SKM-1 (cell line): ENCODE measurements at regions not wholly inside any gene's neighbourhood (a gene's known extent, or its start where the extent isn't known, plus 50 kb on each side); places are given as distances from the start of the nearest gene placed in this dataset.
"Not testable (repeated sequence)": the region's sequence is repeated elsewhere in the genome, so short reads cannot be mapped to it uniquely, and the experiment has no call there.

Source experiments
- DNase-seq: peaks from one replicate; lab custom pipeline; 2025; ENCODE audit not compliant: unreplicated experiment; lab: John Stamatoyannopoulos, UW

DNA sequence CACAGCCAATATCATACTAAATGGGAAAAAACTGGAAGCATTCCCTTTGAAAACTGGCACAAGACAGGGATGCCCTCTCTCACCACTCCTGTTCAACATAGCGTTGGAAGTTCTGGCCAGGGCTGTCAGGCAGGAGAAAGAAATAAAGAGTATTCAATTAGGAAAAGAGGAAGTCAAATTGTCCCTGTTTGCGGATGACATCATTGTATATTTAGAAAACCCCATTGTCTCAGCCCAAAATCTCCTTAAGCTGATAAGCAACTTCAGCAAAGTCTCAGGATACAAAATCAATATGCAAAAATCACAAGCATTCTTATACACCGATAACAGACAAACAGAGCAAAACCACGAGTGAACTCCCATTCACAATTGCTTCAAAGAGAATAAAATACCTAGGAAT lies 283.4 kb downstream of the TSN start:
- DNase-seq, result not testable (repeated sequence)

DNA sequence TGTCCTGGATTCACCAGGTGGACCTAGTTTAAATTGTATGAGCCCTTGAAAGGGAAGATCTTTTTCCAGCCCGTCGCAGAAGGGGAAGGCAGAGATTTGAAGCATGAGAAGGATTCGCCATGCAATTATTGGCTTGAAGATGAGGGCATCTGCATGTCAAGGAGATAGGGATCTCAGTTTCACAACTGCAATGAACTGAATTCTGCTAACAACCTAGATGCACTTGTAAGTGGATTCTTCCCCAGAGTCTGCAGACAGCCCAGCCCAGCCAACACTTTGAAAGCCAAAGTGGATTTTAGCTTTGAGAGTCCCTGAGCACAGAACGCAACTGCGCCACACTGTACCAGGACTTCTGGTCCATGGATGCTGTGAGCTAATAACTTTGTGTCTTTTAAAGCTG lies 286.0 kb downstream of the TSN start:
- DNase-seq, result no peak

DNA sequence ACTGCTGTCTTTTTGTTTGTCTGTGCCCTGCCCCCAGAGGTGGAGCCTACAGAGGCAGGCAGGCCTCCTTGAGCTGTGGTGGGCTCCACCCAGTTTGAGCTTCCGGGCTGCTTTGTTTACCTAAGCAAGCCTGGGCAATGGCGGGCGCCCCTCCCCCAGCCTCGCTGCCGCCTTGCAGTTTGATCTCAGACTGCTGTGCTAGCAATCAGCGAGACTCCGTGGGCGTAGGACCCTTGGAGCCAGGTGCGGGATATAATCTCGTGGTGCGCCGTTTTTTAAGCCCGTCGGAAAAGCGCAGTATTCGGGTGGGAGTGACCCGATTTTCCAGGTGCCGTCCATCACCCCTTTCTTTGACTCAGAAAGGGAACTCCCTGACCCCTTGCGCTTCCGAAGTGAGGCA lies 296.2 kb downstream of the TSN start:
- not testable (repeated sequence) for DNase-seq

DNA sequence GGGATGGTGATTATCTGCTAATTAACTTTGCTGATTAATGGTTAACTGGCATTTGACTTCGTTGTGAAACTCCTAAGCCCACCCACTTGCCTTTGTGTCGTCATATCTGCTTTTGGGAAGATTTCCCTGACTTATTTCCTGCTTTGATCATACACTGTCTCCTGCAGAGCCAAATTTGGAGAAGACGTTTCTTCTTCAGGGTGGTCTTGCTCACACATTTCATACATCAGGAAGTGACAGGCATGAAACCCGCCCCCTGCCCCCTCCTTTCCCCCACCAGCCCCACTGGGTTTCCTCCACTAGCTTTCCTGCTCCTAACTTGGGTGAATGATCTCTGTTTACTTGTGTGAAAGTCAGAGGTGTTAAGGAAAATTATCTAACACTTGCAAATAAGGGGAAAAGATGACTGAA lies 300.1 kb downstream of the TSN start:
- DNase-seq, result no peak

DNA sequence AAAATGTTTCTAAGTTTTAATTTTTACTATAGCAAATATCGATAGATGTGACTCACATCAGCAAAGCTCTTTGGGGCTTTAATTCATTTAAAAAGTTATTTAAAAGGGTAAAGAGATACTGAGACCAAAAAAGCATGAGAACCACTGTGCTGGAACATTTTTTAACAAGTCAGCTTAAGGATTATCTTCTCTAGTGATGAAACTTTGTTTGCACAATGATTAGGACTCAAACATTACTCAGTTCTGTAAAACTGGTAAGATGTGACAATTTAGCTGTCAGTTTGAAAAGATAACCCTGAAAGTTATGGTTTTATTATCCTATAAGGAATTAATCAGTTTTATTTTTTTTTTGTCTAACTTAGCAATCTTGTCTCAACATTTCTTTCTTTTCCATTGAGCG lies 301.4 kb downstream of the TSN start:
- DNase-seq, result no peak

DNA sequence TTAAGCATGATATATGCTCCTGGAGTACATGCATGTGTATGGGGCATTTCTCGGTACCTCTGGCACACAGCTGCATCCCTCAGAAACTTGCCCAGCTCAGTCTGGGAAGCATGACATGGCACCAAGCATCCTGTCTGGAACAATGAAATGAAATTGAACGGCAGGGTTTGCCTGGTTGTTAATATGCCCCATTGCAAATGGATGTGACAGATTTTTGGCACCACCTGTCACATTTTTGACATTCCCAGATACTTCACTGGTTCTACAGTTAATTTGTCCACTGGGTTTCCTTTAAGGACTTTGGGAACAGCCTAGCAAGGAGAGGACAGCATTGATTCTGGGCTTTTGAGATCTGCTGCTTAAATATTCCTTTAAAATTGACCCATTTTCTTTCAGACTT lies 305.8 kb downstream of the TSN start:
- DNase-seq, result no peak

DNA sequence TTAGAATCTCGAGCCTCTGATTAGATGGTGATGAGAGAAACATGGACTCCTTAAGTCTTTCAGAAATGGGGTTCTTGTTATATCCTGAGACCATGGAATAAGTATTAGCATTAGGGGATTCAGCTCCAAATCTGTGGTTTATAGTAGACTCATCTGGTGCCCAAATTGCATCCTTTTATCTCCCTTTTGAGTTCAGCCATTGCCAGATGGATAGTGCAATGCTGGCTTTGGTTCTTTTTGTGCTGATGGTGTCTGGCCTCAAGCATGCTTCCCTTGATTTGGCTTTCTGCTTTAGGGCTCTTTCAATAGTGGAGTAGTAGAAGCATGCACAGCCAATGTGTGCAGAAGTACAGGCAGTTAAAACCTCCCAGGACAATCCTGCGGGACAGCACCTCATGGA lies 306.4 kb downstream of the TSN start:
- no peak for DNase-seq

DNA sequence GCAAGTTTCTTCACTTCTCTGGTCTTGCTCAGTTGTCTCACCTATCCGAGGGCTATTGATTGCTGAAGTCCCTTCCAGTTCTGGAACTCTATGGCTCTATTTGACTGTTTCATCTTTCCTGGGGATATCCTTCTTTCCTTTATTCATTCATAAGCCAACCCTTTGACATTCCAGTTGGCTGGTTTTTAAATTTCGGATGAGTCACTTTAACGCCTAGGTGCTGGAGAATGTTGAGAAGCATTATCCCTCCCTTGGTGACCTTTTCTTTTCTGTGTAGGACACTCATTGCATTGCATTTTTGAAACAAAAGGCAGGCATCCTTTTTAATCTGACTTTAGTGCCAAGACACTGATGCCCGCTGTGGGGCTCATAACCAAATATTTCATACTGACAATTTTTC lies 307.1 kb downstream of the TSN start:
- DNase-seq, result no peak

DNA sequence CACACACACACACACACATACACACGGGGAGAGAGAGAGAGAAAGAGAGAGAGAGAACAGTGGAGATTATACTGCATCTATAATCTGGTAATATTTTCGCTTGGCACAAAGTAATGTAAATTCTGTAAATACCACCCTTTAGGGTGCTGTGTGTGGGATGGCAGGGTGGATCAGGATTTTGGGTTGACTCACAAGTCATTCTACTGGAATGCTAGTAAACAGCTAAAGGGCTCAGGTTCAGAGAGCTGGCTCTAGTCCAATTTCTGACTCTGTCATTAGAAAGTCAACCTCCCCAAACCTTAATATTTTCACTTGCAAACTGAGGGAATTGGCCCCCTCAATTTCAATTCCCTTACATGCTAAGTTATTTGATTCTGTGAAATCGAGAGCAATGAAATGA lies 308.3 kb downstream of the TSN start:
- no peak for DNase-seq

DNA sequence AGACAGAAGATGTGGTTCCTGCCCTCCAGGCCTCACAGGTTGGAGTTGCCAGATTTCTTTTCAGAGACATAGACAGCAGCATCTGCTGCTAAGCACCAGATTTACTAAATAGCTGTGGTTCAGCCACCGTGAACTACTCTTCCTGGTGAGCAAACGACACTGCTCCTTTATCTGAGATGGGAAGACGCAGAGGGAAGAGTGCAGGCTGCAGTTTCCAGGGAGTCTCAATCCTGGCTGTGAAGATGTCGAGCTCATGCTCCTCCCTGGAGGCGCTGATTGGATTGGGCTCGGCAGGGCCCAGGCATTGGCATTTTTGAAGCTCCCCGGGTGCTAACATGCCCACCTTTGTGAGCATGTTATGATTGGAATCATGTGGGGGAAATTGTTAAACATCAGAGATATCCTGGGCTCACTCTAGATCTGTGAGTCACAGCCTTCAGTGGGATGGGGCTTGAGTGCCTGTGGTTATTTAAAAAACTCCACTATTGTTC lies 314.8 kb downstream of the TSN start:
- DNase-seq, result no peak

DNA sequence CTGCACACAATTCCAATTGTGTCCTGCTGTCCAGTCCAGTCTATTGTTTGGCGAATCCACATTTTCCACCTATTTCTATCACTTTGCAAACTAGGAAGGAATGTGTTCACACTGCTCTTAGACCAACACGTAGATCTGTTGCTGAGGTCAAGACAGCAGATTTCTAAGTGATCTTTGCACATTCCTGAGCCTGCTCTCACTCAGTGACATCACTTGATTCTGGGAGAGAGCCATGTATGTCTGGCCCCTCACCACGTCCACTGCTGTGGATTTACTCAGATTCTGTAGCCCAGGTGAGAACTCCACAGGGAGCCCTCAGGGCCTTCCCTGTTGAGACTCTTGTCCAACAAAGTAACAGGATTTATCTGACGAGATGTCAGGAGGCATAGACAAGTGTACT lies 317.2 kb downstream of the TSN start:
- no peak for DNase-seq

DNA sequence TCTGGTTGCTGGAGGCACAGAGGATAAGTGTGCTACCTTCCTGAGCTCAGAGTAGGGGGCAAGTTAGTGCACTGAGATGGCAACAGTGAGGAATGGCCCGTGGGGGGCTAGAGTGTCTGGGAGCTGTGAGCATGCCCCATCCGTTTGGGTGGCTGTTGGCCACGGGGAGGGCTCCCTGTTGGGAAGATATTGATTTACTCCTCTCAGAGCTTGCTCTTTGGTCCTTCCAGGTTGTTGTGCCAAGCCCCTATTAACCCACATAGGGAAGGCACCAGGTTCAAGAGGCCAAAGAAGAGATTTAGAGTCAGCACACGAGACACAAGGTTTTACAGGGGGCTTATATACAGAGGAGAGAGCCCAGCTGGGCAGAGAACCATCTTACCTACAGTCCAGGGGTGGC lies 318.8 kb downstream of the TSN start:
- no peak for DNase-seq

DNA sequence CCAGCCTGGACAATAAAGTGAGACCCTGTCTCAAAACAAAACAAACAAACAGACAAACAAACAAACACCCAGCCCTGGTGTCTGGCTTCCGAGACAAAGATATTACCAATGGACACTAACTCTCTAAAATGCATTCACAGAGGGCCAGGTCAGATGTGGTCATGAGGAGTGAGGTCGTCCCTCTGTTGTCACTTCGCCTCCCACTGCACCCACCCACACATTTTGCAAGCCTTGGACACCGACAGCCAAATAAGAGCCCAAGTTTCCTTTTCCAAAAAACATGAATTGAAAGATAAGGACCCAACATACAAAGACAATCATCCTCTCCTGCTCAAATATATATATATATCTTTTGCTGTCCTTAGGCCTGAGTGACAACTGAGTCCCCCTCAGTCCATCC lies 319.9 kb downstream of the TSN start:
- no peak for DNase-seq

DNA sequence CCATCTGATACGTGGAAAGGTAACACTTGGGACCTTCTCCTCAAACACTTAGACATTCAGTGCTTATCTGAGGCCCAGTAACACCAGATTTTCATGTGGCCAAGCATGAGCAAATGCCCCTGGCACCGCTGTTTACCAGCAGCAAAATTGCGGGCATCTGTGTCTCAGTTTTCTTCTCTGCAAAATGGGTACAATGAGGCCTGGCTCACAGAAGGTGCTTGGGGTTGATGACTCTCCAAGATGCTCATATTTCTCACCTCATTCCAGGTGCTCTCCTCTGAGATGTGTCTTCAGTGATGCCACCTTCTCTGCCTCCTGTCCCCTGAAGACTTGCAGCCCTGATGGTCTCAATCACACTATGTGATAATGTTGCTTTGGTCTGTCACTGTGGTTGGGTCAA lies 321.7 kb downstream of the TSN start:
- no peak for DNase-seq

DNA sequence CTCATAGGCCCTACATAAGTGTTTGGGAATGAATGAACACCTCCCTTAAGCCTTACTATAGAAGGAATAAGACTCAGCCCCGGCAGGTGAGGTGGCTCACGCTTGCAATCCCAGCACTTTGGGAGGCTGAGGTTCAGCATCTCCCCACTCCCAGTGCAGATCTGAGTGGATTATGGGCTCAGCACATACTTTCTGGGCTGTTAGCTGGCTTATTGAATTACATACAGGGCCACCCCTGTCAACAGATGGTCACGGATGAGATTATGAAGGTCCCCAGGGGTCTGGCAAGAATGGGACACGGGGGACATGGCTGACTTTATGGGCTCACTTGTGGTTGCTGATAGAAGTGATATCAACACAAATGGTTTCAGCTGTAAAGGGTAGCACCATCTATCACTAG lies 322.3 kb downstream of the TSN start:
- DNase-seq, result no peak

DNA sequence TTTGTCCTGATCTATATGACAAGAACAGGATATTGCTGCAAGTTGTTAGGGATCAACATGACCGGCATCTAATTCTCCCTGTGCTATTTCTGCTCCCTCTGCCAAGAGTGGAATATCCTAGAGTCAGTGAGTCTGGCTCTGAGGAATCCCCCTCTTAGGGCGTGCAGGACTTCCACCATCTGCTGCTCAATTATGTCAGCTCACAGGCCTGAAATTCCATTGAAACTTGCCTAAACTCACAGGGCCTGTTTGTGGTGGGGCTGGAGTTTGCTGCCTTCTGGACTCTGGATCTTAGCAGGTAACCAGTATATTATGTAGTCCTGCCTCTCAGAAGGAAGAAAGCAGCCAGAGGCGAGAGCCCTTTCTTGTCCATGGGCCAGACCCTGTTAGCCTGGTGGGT lies 323.0 kb downstream of the TSN start:
- no peak for DNase-seq

DNA sequence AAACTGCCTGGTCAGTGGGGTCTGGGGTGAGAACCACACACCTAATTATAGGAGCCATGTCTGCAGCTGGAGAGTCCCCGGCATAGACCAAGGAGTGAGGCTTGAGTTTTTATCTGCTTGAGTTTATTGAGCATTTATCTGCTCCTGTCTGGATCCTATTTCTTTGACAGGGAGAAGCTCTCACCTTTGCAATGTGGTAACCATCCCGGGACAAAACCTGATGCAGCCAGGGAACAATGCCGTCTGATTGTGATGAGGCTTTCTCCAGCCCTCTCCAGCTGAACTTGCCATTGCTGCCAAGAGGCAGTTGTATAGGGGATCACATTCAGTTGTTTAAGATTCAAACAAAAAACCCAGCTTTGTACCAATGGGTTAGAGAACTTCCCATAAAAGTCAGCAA lies 324.4 kb downstream of the TSN start:
- no peak for DNase-seq

DNA sequence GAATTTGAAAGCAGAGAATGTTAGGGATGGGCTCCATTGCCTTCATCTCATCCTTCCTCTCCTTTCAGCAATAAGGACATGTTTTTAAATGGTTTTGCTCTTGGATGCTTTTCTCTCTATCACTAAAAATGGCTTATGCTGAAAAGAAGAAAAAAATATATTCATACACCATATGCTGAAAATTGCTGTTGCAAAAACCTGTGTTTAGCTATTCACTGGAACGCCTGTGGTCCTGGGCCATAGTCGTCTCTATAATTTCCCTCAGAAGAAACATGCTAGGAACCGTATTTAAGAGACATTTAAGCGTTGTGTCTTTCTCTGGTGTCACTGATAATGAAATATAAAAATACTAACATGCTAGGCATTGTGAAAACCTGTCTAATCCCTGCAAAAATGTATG lies 324.9 kb downstream of the TSN start:
- no peak for DNase-seq

DNA sequence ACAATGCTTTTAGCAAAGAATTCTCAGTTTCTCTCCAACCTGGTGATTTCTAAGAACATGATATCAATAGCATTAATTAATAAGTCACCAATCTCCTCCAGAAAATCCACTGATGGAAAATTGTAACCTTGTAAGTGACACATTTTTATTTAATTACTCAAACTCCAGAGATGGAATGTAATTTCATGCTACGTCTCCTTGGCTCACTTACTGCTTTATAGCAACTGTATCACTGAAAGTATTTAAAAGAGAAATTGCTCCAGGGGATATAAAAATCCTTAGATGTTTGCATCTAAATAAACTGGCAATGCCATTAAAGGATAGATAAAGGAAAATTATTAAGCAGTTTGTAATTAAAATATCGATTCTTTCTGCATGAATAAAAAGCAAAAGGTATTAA lies 325.4 kb downstream of the TSN start:
- no peak for DNase-seq

DNA sequence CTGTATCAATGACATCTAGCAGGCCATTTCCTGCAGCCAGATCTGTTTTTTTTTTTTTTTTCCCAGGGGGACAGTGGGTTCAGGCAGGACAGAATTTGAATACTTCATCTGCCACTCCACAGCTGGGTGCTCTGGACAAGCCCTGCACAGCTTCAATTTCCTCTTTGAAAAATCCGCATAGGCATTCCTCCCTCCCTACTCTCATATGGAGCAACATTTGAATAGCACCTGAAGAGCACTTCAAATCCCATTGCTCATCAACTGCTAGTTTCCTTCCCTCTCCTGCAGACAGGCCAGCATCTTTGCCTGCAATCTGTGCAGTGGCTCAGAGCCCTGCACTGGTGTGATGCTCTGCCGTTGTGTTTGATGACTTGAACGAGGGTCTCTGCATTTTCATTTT lies 326.3 kb downstream of the TSN start:
- DNase-seq, result no peak

DNA sequence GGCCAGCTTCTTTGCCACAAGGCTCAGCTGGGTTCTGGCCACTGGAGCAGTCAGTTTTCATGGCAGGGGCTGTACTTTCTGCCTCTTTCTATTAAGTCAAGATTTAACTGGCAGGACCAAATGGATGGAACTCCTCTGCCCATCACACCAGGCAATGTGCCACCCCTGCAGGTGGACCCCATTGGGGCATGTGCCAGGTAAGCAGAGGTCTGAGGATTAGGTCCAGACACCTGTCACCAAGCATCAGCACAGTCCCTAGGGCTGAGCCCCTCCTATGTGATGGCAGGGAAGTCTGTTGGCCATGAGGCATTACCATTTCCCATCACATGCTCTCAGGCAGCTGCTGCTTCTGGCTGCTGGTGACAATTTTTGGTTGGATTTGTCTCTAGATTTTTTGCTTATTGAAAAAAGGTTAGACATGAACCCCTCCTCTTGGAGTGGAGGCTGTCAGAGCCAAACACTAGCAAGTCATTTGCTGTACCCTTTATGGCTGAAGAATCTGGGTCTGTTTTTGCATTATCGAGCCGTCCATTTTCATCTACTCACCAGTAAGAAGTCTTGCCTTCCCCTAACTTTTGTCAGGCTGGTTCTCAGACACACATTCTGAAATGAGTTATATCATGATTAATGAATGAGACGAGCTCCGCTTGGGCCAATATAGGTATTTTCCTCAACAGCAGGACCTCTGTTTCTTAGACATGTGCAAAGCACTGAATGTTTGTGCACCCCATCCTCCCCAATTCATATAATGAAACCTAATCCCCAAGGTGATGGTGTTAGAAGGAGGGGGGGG lies 328.0 kb downstream of the TSN start:
- no peak for DNase-seq

DNA sequence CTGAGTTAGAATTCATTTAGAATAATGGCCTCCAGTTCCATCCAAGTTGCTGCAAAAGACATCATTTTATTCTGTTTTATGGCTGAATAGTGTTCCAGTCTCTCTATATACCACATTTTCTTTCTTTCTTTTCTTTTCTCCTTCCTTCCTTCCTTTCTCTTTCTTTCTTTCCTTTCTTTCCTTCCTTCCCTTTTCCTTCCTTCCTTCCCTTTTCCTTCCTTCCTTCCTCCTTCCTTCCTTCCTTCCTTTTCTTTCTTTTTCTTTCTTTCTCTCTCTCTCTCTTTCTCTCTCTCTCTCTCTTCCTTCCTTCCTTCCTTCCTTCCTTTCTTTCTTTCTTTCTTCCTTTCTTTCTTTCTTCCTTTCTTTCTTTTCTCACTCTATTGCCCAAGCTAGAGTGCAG lies 330.2 kb downstream of the TSN start:
- not testable (repeated sequence) for DNase-seq

DNA sequence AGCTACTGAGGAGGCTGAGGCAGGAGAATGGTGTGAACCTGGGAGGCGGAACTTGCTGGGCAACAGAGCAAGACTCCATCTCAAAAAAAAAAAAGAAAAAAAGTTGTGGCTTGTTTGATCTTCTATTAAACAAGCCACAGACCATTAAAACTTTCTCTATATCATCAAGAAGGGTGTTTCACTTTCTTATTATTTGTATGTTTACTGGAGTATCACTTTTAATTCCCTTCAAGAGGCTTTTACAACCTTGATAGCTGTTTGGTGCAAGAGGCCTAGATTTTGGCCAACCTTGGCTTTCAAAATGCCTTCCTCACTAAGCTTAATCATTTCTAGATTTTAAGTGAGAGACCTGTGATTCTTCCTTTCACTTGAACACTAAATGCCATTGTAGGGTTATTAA lies 339.1 kb downstream of the TSN start:
- DNase-seq, result no peak
